GM19023 (cell line): ENCODE measurements at regions not wholly inside any gene's neighbourhood (a gene's known extent, or its start where the extent isn't known, plus 50 kb on each side); places are given as distances from the start of the nearest gene placed in this dataset.

Experiments
- ATAC-seq: cut with Tn5 transposase; IDR thresholded peaks from one replicate; pipeline ENCODE4 v1.9.1; 2021; ENCODE audit warnings: mild to moderate bottlenecking, moderate library complexity; ENCODE audit not compliant: unreplicated experiment

DNA sequence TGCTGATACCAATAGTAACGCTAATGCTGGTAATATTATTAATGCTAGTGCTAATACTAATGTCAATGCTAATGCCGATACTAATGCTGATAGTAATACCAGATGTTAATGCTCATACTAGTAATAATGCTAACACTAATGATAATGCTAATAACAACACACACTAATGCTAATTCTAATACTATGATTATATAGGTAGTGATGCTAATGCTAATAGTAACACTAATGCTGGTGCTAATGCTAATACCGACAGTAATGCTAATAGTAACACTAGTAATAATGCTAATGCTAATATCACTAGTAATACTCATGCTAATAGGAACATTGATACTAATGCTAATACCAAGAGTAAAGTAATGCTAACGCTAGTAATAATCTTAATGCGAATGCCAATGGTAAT lies 406.4 kb upstream of the RNF32 start:
- ATAC-seq: no peak

DNA sequence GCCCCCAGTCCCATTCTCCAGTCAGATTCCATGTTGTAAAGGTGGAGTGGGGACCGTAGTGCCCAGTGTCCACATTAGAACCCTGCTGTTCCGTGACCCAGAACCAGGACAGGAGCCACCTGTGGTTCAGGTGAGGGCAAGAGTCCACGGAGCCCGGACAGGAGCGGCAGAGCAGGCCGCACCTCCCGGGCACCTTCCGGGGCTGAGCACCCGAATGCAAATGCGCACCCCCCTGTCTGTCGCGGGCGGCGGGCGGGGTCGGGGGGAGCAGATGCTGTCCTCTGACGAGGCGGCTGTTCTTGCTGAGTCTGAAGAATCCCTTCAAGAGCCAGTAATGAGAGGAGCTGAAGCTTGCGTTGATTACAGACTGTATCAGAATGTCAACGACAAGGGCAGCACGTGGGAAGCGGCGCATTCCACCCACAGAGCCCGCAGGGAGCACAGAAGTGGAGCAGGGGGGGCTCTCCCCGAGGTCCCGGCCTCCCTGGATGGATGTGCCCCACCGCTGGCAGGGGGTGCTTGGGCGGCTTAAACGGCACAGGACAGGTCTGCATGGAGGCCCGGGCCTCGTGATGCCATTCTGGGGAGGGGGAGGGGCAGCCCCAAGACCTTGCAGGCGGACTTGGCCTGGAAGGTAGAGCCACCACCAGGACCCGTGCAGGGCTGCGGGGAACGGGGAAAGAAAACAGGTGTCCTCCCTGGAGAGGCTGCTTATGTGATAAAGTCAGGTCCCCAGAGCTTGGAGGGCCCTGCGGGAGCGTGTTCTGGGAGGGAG lies 407.5 kb upstream of the RNF32 start:
- ATAC-seq: no peak

- ATAC-seq: no peak
These were observed 410.0 kb upstream of the RNF32 start for GRCh38 chr7:156230576-156230975.

- no peak for ATAC-seq
These were observed 412.6 kb upstream of the SHH start for GRCh38 chr7:156224833-156225225.

DNA sequence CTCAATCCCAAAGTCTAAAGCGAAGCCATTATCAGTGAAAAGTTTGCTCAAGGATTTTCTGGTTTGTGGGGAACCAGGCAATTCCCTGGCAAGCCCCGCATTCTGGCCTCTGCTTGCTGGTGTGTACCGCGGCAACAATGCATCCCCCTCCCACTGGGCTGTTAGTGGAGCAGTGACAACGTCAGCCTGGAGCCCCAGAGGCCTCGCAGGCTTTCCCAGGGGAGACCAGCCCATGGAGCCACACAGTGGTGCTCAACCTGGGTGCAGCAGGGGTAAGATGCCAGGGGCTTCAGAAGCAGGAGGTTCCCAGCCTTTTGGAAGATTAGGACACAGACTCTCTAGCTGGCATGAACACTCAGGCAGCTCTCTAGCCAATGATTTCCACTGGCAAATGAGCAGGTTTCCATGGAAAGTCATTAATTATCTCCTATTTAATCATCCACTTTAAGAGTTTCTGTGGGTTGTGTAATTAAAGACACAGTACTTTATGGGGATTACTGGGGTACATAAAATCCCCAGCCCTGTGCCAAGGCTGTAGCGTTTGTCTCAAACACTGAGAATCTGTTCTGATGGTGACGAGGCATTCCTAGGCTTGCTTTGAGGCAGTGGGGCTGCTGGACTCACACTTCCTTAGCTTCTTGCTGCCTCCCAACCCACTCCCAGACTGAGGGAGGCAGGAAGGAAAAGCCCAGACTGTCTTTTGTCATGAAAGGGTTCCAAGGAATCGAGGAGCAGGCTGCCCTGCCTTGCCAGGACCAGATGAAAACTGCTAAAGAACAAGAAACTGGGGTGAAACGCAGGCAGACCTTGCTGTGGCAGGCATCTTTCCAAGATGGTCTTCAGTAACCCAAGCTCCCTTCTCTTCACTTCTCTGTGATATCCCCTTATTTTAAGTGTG lies 411.9 kb upstream of the SHH start:
- ATAC-seq: no peak

- ATAC-seq: no peak
These were observed 410.3 kb upstream of the SHH start for GRCh38 chr7:156222611-156223010.

DNA sequence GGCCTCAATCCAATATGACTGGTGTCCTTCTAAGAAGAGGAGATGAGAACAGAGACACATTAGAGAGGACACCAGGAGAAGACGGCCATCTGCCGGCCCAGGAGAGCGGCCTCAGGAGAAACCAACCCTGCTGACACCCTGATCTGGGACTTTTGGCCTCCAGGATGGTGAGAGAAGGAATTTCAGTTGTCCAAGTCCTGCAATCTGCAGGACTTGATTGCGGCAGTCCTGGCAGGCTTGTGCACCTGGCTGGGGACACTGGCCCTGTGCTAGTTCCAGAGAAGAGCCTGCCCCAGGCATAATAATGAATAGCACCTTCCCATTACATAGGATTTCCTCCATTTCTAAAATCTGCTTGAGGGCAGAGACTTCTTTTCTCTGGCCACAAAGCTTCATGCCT lies 409.9 kb upstream of the SHH start:
- ATAC-seq: no peak

- ATAC-seq: no peak
These were observed 408.4 kb upstream of the SHH start for GRCh38 chr7:156220701-156221100.

DNA sequence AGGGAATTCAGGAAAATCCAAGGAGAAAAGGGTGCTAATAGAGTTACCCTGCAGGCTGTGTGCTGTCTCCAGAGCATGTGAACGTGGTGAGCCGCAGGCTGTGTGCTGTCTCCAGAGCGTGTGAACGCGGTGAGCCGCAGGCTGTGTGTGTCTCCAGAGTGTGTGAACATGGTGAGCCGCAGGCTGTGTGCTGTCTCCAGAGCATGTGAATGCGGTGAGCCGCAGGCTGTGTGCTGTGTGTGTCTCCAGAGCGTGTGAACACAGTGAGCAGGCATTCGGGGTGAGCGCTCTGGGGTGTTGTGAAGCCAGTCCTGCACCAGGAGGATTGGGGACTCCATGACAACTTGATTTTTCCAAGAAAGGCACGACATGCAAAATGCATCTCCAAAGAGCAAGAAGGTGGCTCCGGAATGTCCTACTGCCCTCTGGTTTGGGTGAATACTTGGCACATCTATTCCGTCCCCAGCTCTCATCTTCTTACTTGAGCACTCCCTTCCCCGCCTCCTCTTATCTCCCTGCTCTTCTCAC lies 407.9 kb upstream of the SHH start:
- ATAC-seq: no peak

- no peak for ATAC-seq
These were observed 407.2 kb upstream of the SHH start for GRCh38 chr7:156219307-156220077.

DNA sequence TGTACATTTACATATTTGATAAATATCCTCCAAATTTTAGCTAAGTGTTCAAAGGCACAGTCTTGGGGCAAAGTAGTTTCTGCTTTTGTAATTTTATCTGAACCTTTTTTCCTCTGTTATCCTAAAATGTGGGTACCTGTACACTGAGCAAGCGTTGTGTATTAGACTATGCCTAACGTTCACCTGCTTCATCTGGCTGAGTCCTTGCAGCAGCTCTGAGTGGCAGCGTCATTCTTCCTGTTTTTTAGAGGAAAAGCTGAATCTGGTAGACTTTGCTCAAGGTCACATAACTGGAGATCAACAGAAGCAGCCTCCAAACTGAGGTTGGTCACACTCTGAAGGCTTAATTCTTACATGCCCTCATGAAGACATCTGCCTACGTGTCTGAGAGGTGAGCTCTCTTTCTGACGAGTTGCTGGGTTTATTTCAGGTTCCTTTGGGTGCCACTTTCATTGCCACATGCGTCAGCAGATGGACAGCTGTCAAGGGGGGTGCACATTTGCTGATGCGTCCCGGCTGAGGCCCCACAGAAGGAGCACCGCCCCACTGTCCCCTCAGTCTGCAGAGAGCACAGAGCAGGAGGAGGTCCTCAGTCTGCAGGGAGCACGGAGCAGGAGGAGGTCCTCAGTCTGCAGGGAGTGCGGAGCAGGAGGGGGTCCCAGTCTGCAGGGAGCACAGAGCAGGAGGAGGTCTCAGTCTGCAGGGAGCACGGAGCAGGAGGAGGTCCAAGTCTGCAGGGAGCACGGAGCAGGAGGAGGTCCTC lies 406.5 kb upstream of the SHH start:
- no peak for ATAC-seq

- no peak for ATAC-seq
These were observed 405.5 kb upstream of the SHH start for GRCh38 chr7:156217803-156218202.

DNA sequence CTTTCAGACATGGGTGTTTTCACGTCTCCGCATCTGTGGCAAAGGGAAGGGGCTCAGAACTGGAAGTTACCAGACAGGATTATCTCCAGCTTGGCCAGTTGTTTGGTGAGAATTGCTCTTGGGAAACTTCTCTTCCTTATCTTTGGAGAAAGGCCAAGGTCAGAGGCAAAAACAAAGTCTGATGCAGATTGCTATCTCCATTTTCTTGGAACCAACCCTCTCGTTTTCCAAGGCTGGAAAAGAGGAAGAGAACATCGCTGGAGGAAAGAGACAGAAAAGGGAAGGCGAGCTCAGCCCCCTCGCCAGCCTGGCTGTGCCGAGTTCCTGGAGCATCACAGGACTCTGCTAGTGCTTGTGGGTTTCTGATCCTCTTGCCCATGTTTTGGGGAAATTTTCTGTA lies 396.8 kb upstream of the SHH start:
- ATAC-seq: no peak

GRCh38 chr7:156207306-156207705 lies 395.0 kb upstream of the SHH start:
- no peak for ATAC-seq

GRCh38 chr7:156206174-156206573 lies 393.9 kb upstream of the SHH start:
- ATAC-seq: no peak

DNA sequence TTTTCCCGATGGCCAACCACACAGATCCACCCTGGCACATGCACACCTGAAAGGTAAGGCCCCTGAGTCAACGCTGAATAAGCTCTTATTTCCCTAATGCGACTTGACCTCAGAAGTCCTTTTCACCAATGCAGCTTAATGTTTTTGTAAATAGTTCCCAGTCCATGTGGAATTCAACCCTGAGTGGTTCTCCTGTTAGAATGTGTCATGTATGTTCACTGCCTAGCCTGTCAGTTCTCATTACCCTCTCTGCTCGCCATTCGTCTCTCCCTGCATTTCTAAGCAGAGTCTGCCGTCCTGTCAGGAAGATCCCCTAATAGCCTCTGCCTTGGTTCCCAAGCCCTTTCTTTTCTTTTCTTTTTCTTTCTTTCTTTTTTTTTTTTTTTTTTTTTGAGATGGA lies 392.6 kb upstream of the SHH start:
- ATAC-seq: no peak

DNA sequence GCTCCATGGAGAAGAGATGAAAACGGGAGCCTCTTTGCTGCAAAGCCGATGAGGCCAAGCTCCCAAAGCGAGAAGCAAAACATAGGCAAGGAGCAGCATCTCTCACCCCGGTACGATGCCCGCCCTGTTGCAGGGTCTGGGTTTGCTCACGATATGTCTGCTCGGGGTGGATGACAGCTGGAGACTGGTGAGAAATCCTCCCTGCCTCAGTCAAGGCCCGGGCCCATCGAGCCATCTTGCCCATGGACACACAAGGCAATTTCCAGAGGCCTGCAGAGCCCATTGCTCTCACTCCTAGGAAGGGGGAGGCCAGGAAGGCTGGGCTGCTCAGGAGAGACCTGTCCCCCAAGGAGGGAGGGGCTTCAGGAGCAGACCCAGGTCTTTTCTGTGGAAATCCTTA lies 391.7 kb upstream of the SHH start:
- ATAC-seq: no peak

DNA sequence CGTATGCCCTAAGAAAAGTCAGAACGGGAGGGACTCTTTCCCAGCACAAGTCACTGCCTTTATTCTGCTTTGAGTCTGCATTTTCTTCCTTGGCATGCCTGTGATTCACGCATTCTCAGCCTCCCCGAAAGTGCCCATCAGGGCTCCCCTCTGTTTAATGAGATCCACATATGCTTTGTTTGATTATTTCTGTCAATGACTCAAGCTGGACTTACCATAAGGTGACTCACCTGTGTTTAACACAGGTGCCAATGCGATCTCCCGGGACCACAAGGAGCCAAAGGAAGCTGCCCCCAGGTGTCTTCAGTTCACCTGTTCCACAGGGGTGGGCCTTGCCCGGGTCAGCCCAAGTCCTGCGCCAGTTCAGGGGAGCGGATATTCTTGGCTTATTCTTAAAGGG lies 386.0 kb upstream of the SHH start:
- no peak for ATAC-seq

DNA sequence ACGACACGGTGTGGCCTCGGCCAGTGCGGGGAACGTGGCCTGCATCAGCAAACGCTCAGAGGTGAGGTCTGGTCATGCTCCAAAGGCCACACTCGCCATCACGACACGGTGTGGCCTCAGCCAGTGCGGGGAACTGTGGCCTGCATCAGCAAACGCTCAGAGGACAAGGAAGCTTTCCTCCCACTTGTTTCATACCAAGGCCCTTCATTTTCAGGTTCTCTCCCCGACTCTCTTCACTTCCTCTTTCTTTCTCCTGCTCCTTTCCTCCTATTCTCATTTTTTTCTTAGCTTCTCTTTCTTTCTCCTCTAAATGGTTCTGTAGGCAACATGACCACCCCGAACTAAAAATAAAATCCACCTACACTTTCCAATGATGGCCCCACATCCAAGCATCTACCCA lies 384.4 kb upstream of the SHH start:
- no peak for ATAC-seq

DNA sequence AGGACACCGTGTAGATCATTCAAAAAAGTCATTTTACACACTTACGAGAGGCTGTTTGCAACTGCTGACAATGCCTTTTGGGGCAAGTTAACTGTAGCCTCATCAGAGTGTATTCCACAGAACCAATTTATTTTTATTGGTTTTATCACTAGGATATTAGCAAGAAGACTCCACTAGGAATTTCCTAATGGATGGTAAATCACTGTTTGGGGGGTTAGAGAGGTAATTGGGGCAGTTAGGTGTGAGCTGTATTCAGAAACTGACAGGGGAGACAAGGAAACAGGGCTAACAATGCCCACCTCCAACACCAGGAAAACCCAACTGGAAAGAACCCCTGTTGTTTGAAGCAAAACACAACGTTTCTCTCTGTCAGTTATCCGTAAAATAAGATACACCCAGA lies 383.0 kb upstream of the SHH start:
- no peak for ATAC-seq

- ATAC-seq: no peak
These were observed 382.6 kb upstream of the SHH start for GRCh38 chr7:156194813-156195212.
